ENCODE measurements at regions not wholly inside any gene's neighbourhood (a gene's known extent, or its start where the extent isn't known, plus 50 kb on each side); places are given as distances from the start of the nearest gene placed in this dataset.
"Not testable (repeated sequence)": the region's sequence is repeated elsewhere in the genome, so short reads cannot be mapped to it uniquely, and the experiment has no call there.

GRCh38 chr3:163817015-163817414 lies 1261.3 kb downstream of the SI start:
- DNase-seq (ENCODE audit: low read depth in 2 of 2), result no peak

- DNase-seq (ENCODE audit: low read depth in 2 of 2), result no peak
Measured at GRCh38 chr3:163813935-163814334, 1264.4 kb downstream of the SI start.

- no peak for DNase-seq (ENCODE audit: low read depth in 2 of 2)
Measured at GRCh38 chr3:163812006-163812405, 1266.3 kb downstream of the SI start.

GRCh38 chr3:163809540-163809993 lies 1268.7 kb downstream of the SI start:
- DNase-seq (ENCODE audit: low read depth in 2 of 2), result no peak

- DNase-seq (ENCODE audit: low read depth in 2 of 2), result no peak
Measured at GRCh38 chr3:163786416-163786815, 1291.9 kb downstream of the SI start.

GRCh38 chr3:163785693-163786092 lies 1292.6 kb downstream of the SI start:
- no peak for DNase-seq (ENCODE audit: low read depth in 2 of 2)

GRCh38 chr3:163779396-163780344 lies 1298.6 kb downstream of the SI start:
- DNase-seq (ENCODE audit: low read depth in 2 of 2), result no peak

GRCh38 chr3:163776743-163777142 lies 1301.6 kb downstream of the SI start:
- DNase-seq (ENCODE audit: low read depth in 2 of 2), result no peak

- DNase-seq (ENCODE audit: low read depth in 2 of 2), result no peak
Measured at GRCh38 chr3:163773136-163773535, 1305.2 kb downstream of the SI start.

- DNase-seq (ENCODE audit: low read depth in 2 of 2), result no peak
Measured at GRCh38 chr3:163768048-163768447, 1310.2 kb downstream of the SI start.

GRCh38 chr3:163766112-163766511 lies 1312.2 kb downstream of the SI start:
- no peak for DNase-seq (ENCODE audit: low read depth in 2 of 2)

GRCh38 chr3:163753033-163753432 lies 1325.3 kb downstream of the SI start:
- no peak for DNase-seq (ENCODE audit: low read depth in 2 of 2)

GRCh38 chr3:163745204-163745603 lies 1333.1 kb downstream of the SI start:
- no peak for DNase-seq (ENCODE audit: low read depth in 2 of 2)

- no peak for DNase-seq (ENCODE audit: low read depth in 2 of 2)
Measured at GRCh38 chr3:163735394-163735793, 1342.9 kb downstream of the SI start.

- no peak for DNase-seq (ENCODE audit: low read depth in 2 of 2)
Measured at GRCh38 chr3:163730684-163731083, 1347.6 kb downstream of the SI start.

- no peak for DNase-seq (ENCODE audit: low read depth in 2 of 2)
Measured at GRCh38 chr3:163726125-163726524, 1352.2 kb downstream of the SI start.

- DNase-seq (ENCODE audit: low read depth in 2 of 2), result no peak
Measured at GRCh38 chr3:163722405-163722804, 1355.9 kb downstream of the SI start.

- DNase-seq (ENCODE audit: low read depth in 2 of 2), result no peak
Measured at GRCh38 chr3:163721596-163721995, 1356.7 kb downstream of the SI start.

GRCh38 chr3:163717377-163717776 lies 1360.9 kb downstream of the SI start:
- DNase-seq (ENCODE audit: low read depth in 2 of 2), result no peak

GRCh38 chr3:163708428-163708827 lies 1369.9 kb downstream of the SI start:
- DNase-seq (ENCODE audit: low read depth in 2 of 2), result no peak

GRCh38 chr3:163707659-163708058 lies 1370.6 kb downstream of the SI start:
- no peak for DNase-seq (ENCODE audit: low read depth in 2 of 2)

- DNase-seq (ENCODE audit: low read depth in 2 of 2), result not testable (repeated sequence)
Measured at GRCh38 chr3:163698221-163698620, 1380.1 kb downstream of the SI start.

GRCh38 chr3:163692494-163692893 lies 1385.8 kb downstream of the SI start:
- DNase-seq (ENCODE audit: low read depth in 2 of 2), result no peak

- DNase-seq (ENCODE audit: low read depth in 2 of 2), result no peak
Measured at GRCh38 chr3:163684651-163685050, 1393.6 kb downstream of the SI start.

Measured in stimulated activated CD4-positive, alpha-beta T cell treated with anti-CD3 and anti-CD28 coated beads, Interleukin-12 subunit alpha, Interleukin-12 subunit beta, amount 100 ng/mL, for 24 hours (primary cell).